ENCODE measurements at regions not wholly inside any gene's neighbourhood (a gene's known extent, or its start where the extent isn't known, plus 50 kb on each side); places are given as distances from the start of the nearest gene placed in this dataset.
"Not testable (repeated sequence)": the region's sequence is repeated elsewhere in the genome, so short reads cannot be mapped to it uniquely, and the experiment has no call there.

GRCh38 chr11:70549386-70549785 lies 151.1 kb downstream of the CTTN start:
- no peak for DNase-seq (ENCODE audit: low spot score)

- DNase-seq (ENCODE audit: low spot score): no peak
These were observed 151.5 kb downstream of the CTTN start for GRCh38 chr11:70549796-70550195.

GRCh38 chr11:70550456-70551195 lies 152.3 kb downstream of the CTTN start:
- DNase-seq (ENCODE audit: low spot score): no peak

GRCh38 chr11:70551351-70552166 lies 153.2 kb downstream of the CTTN start:
- DNase-seq (ENCODE audit: low spot score): no peak

- DNase-seq (ENCODE audit: low spot score): no peak
These were observed 154.1 kb downstream of the CTTN start for GRCh38 chr11:70552167-70553150.

GRCh38 chr11:70555078-70555477 lies 156.7 kb downstream of the CTTN start:
- no peak for DNase-seq (ENCODE audit: low spot score)

- DNase-seq (ENCODE audit: low spot score): no peak
These were observed 158.8 kb downstream of the CTTN start for GRCh38 chr11:70556884-70557741.

GRCh38 chr11:70557742-70558485 lies 159.6 kb downstream of the CTTN start:
- DNase-seq (ENCODE audit: low spot score): no peak

- no peak for DNase-seq (ENCODE audit: low spot score)
These were observed 160.4 kb downstream of the CTTN start for GRCh38 chr11:70558681-70559080.

- no peak for DNase-seq (ENCODE audit: low spot score)
These were observed 161.2 kb downstream of the CTTN start for GRCh38 chr11:70559516-70559915.

- not testable (repeated sequence) for DNase-seq (ENCODE audit: low spot score)
These were observed 162.3 kb downstream of the CTTN start for GRCh38 chr11:70560621-70561020.

- no peak for DNase-seq (ENCODE audit: low spot score)
These were observed 168.6 kb downstream of the CTTN start for GRCh38 chr11:70566768-70567530.

- no peak for DNase-seq (ENCODE audit: low spot score)
These were observed 169.3 kb downstream of the CTTN start for GRCh38 chr11:70567680-70568034.

GRCh38 chr11:70568035-70568813 lies 169.9 kb downstream of the CTTN start:
- no peak for DNase-seq (ENCODE audit: low spot score)

- no peak for DNase-seq (ENCODE audit: low spot score)
These were observed 170.7 kb downstream of the CTTN start for GRCh38 chr11:70568814-70569617.

GRCh38 chr11:70569618-70569890 lies 171.2 kb downstream of the CTTN start:
- no peak for DNase-seq (ENCODE audit: low spot score)

- no peak for DNase-seq (ENCODE audit: low spot score)
These were observed 171.8 kb downstream of the CTTN start for GRCh38 chr11:70569996-70570692.
